Esophagus (tissue), 2 donors: ENCODE measurements at regions not wholly inside any gene's neighbourhood (a gene's known extent, or its start where the extent isn't known, plus 50 kb on each side); places are given as distances from the start of the nearest gene placed in this dataset.

ENCODE experiments used
- H3K27ac ChIP-seq, 2 donors: one replicate each; pipeline ENCODE4 v1.5.1; 2013; ENCODE audit warnings: low read depth in 2 of 2, mild to moderate bottlenecking in 2 of 2, inconsistent platforms in 1 of 2, low read length in 1 of 2, moderate library complexity in 1 of 2
- H3K27me3 ChIP-seq, 2 donors: one replicate each; pipeline ENCODE4 v1.6.1; 2013; ENCODE audit warnings: low read length in 2 of 2, control low read depth in 1 of 2, mild to moderate bottlenecking in 1 of 2; ENCODE audit not compliant: insufficient read depth in 2 of 2, control insufficient read depth in 1 of 2
- H3K36me3 ChIP-seq, 2 donors: one replicate each; pipeline ENCODE4 v1.6.1; 2013; ENCODE audit warnings: low read length in 1 of 2; ENCODE audit not compliant: control insufficient read depth in 2 of 2, insufficient read depth in 2 of 2
- H3K4me1 ChIP-seq, 2 donors: one replicate each; pipeline ENCODE4 v1.6.1; 2013; ENCODE audit warnings: low read length in 1 of 2; ENCODE audit not compliant: control insufficient read depth in 2 of 2, insufficient read depth in 2 of 2
- H3K4me3 ChIP-seq, 2 donors: one replicate each; pipeline ENCODE4 v1.5.1; 2013; ENCODE audit warnings: low read length in 2 of 2, mild to moderate bottlenecking in 2 of 2, low read depth in 1 of 2, moderate library complexity in 1 of 2
- H3K9me3 ChIP-seq, 2 donors: one replicate each; pipeline ENCODE4 v1.6.1; 2013; ENCODE audit warnings: mild to moderate bottlenecking in 2 of 2, low read depth in 1 of 2, low read length in 1 of 2, moderate library complexity in 1 of 2; ENCODE audit not compliant: control insufficient read depth in 2 of 2, insufficient read depth in 1 of 2
- WGBS, 2 donors: extraction: QIAGEN DNeasy Blood & Tissue Kit; methylation state at CpG; one replicate each; pipeline ENCODE4 v1.1.7; 2013; 5-methylcytosine and 5-hydroxymethylcytosine counted together
- donor health status: healthy with polysubstance abuse.
- donor health status: Bipolar disorder and iron deficiency.

- Histone ChIP-seq H3K4me3 (no peak overlapping the region), H3K27me3 (no peaks in the 10 kb centered on the region), H3K27ac (no peak overlapping the region), H3K4me1 (no peaks in the 10 kb centered on the region), H3K36me3 (no peaks in the 10 kb centered on the region), H3K9me3 (no peaks in the 10 kb centered on the region)
- 80 to 81% methylated on average over 5 of the region's 5 CpGs for WGBS, 2 donors
Measured at GRCh38 chr19:30788105-30788765, 416.1 kb downstream of the ZNF536 start.

GRCh38 chr19:30785458-30786137, 413.4 kb downstream of the ZNF536 start:
- Histone ChIP-seq H3K36me3 (no peaks in the 10 kb centered on the region), H3K27me3 (no peaks in the 10 kb centered on the region), H3K4me3 (no peak overlapping the region), H3K9me3 (no peaks in the 10 kb centered on the region), H3K27ac (no peak overlapping the region), H3K4me1 (no peaks in the 10 kb centered on the region)
- WGBS, 2 donors, result 71 to 75% methylated on average over 5 of the region's 5 CpGs

GRCh38 chr19:30784850-30785457, 412.8 kb downstream of the ZNF536 start:
- WGBS, 2 donors, result 66 to 70% methylated on average over 12 of the region's 12 CpGs
- H3K9me3 ChIP-seq, result no peaks in the 10 kb centered on the region
- no peaks in the 10 kb centered on the region for H3K27me3 ChIP-seq
- no peaks in the 10 kb centered on the region for H3K4me1 ChIP-seq
- no peaks in the 10 kb centered on the region for H3K36me3 ChIP-seq
- H3K27ac ChIP-seq, result no peak overlapping the region
- no peak overlapping the region for H3K4me3 ChIP-seq

- Histone ChIP-seq H3K9me3 (no peaks in the 10 kb centered on the region), H3K4me1 (no peaks in the 10 kb centered on the region), H3K27ac (no peak overlapping the region), H3K36me3 (no peaks in the 10 kb centered on the region), H3K27me3 (no peaks in the 10 kb centered on the region), H3K4me3 (no peak overlapping the region)
- WGBS, 2 donors, result 82 to 87% methylated on average over 9 of the region's 9 CpGs
Measured at GRCh38 chr19:30783936-30784335, 411.8 kb downstream of the ZNF536 start.

- H3K9me3 ChIP-seq, result no peaks in the 10 kb centered on the region
- H3K4me1 ChIP-seq, result no peaks in the 10 kb centered on the region
- WGBS, 2 donors, result 71 to 80% methylated on average over 3 of the region's 3 CpGs
- no peak overlapping the region for H3K27ac ChIP-seq
- no peaks in the 10 kb centered on the region for H3K27me3 ChIP-seq
- no peak overlapping the region for H3K4me3 ChIP-seq
- H3K36me3 ChIP-seq, result no peaks in the 10 kb centered on the region
Measured at GRCh38 chr19:30783212-30783611, 411.0 kb downstream of the ZNF536 start.

- no peaks in the 10 kb centered on the region for H3K36me3 ChIP-seq
- 72 to 77% methylated on average over 10 of the region's 10 CpGs for WGBS, 2 donors
Measured at GRCh38 chr19:30781519-30781918, 409.3 kb downstream of the ZNF536 start.

GRCh38 chr19:30781047-30781446, 408.9 kb downstream of the ZNF536 start:
- H3K36me3 ChIP-seq, result no peaks in the 10 kb centered on the region
- H3K27ac ChIP-seq, result no peak overlapping the region
- H3K27me3 ChIP-seq, result no peaks in the 10 kb centered on the region
- H3K9me3 ChIP-seq, result no peaks in the 10 kb centered on the region
- no peaks in the 10 kb centered on the region for H3K4me1 ChIP-seq
- WGBS, 2 donors, result 69 to 85% methylated on average over 2 of the region's 2 CpGs
- no peak overlapping the region for H3K4me3 ChIP-seq

More at GRCh38 chr19:30781519-30781918, 409.3 kb downstream of the ZNF536 start:
- Histone ChIP-seq H3K27ac (no peak overlapping the region), H3K4me3 (no peak overlapping the region), H3K27me3 (no peaks in the 10 kb centered on the region), H3K9me3 (no peaks in the 10 kb centered on the region), H3K4me1 (no peaks in the 10 kb centered on the region)

- Histone ChIP-seq H3K36me3 (no peaks in the 10 kb centered on the region), H3K4me1 (no peaks in the 10 kb centered on the region), H3K4me3 (no peak overlapping the region), H3K9me3 (no peaks in the 10 kb centered on the region), H3K27ac (no peak overlapping the region), H3K27me3 (no peaks in the 10 kb centered on the region)
- WGBS, 2 donors, result 82 to 85% methylated on average over 2 of the region's 2 CpGs
Measured at GRCh38 chr19:30780456-30780855, 408.3 kb downstream of the ZNF536 start.

- H3K27me3 ChIP-seq, result no peaks in the 10 kb centered on the region
- no peaks in the 10 kb centered on the region for H3K4me1 ChIP-seq
- no peak overlapping the region for H3K4me3 ChIP-seq
- H3K27ac ChIP-seq, result no peak overlapping the region
- H3K9me3 ChIP-seq, result no peaks in the 10 kb centered on the region
- WGBS, 2 donors, result 49 to 53% methylated on average over 6 of the region's 6 CpGs
- no peaks in the 10 kb centered on the region for H3K36me3 ChIP-seq
Measured at GRCh38 chr19:30780032-30780431, 407.8 kb downstream of the ZNF536 start.
